K562 (cell line): ENCODE measurements at regions not wholly inside any gene's neighbourhood (a gene's known extent, or its start where the extent isn't known, plus 50 kb on each side); places are given as distances from the start of the nearest gene placed in this dataset.
A peak's percentile ranks its signal among the peaks of the same experiment; 100 is the strongest.

ENCODE experiments used
- ATAC-seq: fragments of 200-7000 bp; cut with Tn5 transposase; 3 replicates; pipeline ENCODE4 v1.9.1; 2020; ENCODE audit warnings: moderate library complexity
- BruUV-seq: library from RNA; stranded (reverse); fragments of 400-500 nt; replicated peaks from 2 replicates; lab custom pipeline; 2021; lab: Mats Ljungman, UMichigan
- CTCF ChIA-PET: fragments of 300-600 bp; formaldehyde crosslinking; extraction: SDS; loops from one replicate; lab custom pipeline; 2021; ENCODE audit warnings: low intra/inter-chr PET ratio; lab: Yijun Ruan, JAX
- POLR2A ChIA-PET: fragments of 300-600, 350-650 bp; sonication (Branson Sonifier 250); formaldehyde crosslinking; extraction: SDS; loops from one replicate; lab custom pipeline; 2021; ENCODE audit warnings: antibody characterized with exemption, inconsistent platforms; lab: Yijun Ruan, JAX
- DNase-seq, 4 experiments: peaks; one replicate each; pipeline versions ENCODE4 v3.0.0 to v3.0.0-alpha.2; 2011 to 2018; ENCODE audit warnings: low spot score in 3 of 4, mixed read lengths in 3 of 4; ENCODE audit errors: extremely low read depth in 1 of 4
- FAIRE-seq: peaks from 2 replicates; lab custom pipeline; 2011; peaks lifted over from hg19 to GRCh38; lab: Jason Lieb, UNC
- H2AFZ ChIP-seq: 2 replicates; pipeline ENCODE4 v1.6.0; 2011; ENCODE audit warnings: low read depth, low read length, control low read depth, inconsistent platforms
- H3K27ac ChIP-seq: fragments of 200-600 bp; 3 replicates; pipeline ENCODE4 v1.8.0; 2011; ENCODE audit warnings: low read depth, mild to moderate bottlenecking, control low read depth, inconsistent platforms, low read length, moderate library complexity, mixed read lengths; ENCODE audit errors: extremely low read depth
- H3K27me3 ChIP-seq, 2 experiments: fragments of 300-600 bp in 1 of 2; 2 replicates in 1 of 2; 3 replicates in 1 of 2; pipeline versions ENCODE4 v1.6.0 to v1.8.0; 2011; ENCODE audit warnings: inconsistent platforms in 2 of 2, low read length in 2 of 2, mild to moderate bottlenecking in 1 of 2, mixed read lengths in 1 of 2, moderate library complexity in 1 of 2; ENCODE audit not compliant: control insufficient read depth in 2 of 2, insufficient read depth in 2 of 2
- H3K36me3 ChIP-seq: fragments of 300-600 bp; 3 replicates; pipeline ENCODE4 v1.8.0; 2011; ENCODE audit warnings: mild to moderate bottlenecking, low read length, inconsistent platforms; ENCODE audit not compliant: control insufficient read depth, insufficient read depth
- H3K4me1 ChIP-seq, 2 experiments: fragments of 200-600 bp in 1 of 2; replicated peaks in 1 of 2; 2 replicates in 1 of 2; 3 replicates in 1 of 2; pipeline versions ENCODE4 v1.5.1 to v1.8.0; 2011; ENCODE audit warnings: inconsistent platforms in 2 of 2, low read length in 2 of 2, mild to moderate bottlenecking in 1 of 2, mixed read lengths in 1 of 2, moderate library complexity in 1 of 2; ENCODE audit not compliant: control insufficient read depth in 2 of 2, insufficient read depth in 2 of 2
- H3K4me2 ChIP-seq: 2 replicates; pipeline ENCODE4 v1.6.1; 2011; ENCODE audit warnings: low read length, control low read depth, inconsistent platforms, mixed read lengths; ENCODE audit not compliant: insufficient read depth
- H3K4me3 ChIP-seq: fragments of 200-600 bp; sonication (generic), shearing (Covaris generic); 2 replicates; pipeline ENCODE4 v1.5.1; 2016; ENCODE audit warnings: control low read depth, inconsistent platforms
- H3K79me2 ChIP-seq: fragments of 200-600 bp; 3 replicates; pipeline ENCODE4 v1.8.0; 2011; ENCODE audit warnings: low read length, inconsistent platforms; ENCODE audit not compliant: control insufficient read depth, insufficient read depth
- H3K9ac ChIP-seq, 2 experiments: 2 replicates each; pipeline versions ENCODE4 v1.6.0 to v1.6.1; 2011; ENCODE audit warnings: low read depth in 2 of 2, low read length in 2 of 2, control low read depth in 1 of 2, inconsistent platforms in 1 of 2, mild to moderate bottlenecking in 1 of 2, mixed read lengths in 1 of 2; ENCODE audit not compliant: insufficient read depth in 1 of 2
- H3K9me1 ChIP-seq: one replicate; pipeline ENCODE4 v1.6.0; 2011; ENCODE audit warnings: inconsistent platforms, mild to moderate bottlenecking, low read length, moderate library complexity; ENCODE audit not compliant: control insufficient read depth, insufficient read depth
- H3K9me3 ChIP-seq: replicated peaks from 2 replicates; pipeline ENCODE4 v1.5.1; 2011; ENCODE audit warnings: low read depth, low read length, inconsistent platforms; ENCODE audit not compliant: control insufficient read depth, insufficient read depth
- H4K20me1 ChIP-seq: replicated peaks from 2 replicates; pipeline ENCODE4 v1.6.1; 2011; ENCODE audit warnings: low read length, inconsistent platforms, mixed read lengths; ENCODE audit not compliant: control insufficient read depth, insufficient read depth
- ADNP ChIP-seq: fragments of 200-800 bp; sonication (Bioruptor generic); IDR thresholded peaks from 2 replicates; pipeline ENCODE4 v1.6.1; 2016; ENCODE audit warnings: missing genetic modification characterization, missing compliant biosample characterization
- ARHGAP35 ChIP-seq: fragments of 450-650 bp; IDR thresholded peaks from 2 replicates; pipeline ENCODE4 v1.6.1; 2018; ENCODE audit not compliant: partially characterized antibody
- ASH1L ChIP-seq: fragments of 450-650 bp; IDR thresholded peaks from 2 replicates; pipeline ENCODE4 v1.6.1; 2018; ENCODE audit warnings: borderline replicate concordance, mild to moderate bottlenecking, low read depth; ENCODE audit not compliant: partially characterized antibody
- ATF7 ChIP-seq: fragments of 450-650 bp; IDR thresholded peaks from 2 replicates; pipeline ENCODE4 v1.7.1; 2014; ENCODE audit warnings: mild to moderate bottlenecking, moderate library complexity
- EGR1 ChIP-seq: fragments of 450-650 bp; conservative IDR thresholded peaks from 2 replicates; pipeline ENCODE4 v1.6.1; 2017; ENCODE audit warnings: mild to moderate bottlenecking
- FOXA1 ChIP-seq: fragments of 450-650 bp; IDR thresholded peaks from 2 replicates; pipeline ENCODE4 v1.6.1; 2016; ENCODE audit warnings: mild to moderate bottlenecking, borderline replicate concordance
- MTA1 ChIP-seq: fragments of 450-650 bp; IDR thresholded peaks from 2 replicates; pipeline ENCODE4 v1.6.1; 2017; ENCODE audit warnings: borderline replicate concordance
- POLR2H ChIP-seq: IDR thresholded peaks from 2 replicates; pipeline ENCODE4 v1.6.1; 2016; ENCODE audit warnings: missing genetic modification characterization, low read depth, mild to moderate bottlenecking, control low read depth, missing compliant biosample characterization, moderate library complexity
- PTTG1 ChIP-seq: fragments of 450-650 bp; IDR thresholded peaks from 2 replicates; pipeline ENCODE4 v1.6.1; 2016; ENCODE audit warnings: low read depth, mild to moderate bottlenecking, missing genetic modification characterization, missing compliant biosample characterization
- SIN3B ChIP-seq: fragments of 450-650 bp; IDR thresholded peaks from 2 replicates; pipeline ENCODE4 v1.6.1; 2017; ENCODE audit warnings: low read depth, mild to moderate bottlenecking, moderate library complexity
- SMAD3 ChIP-seq: fragments of 450-650 bp; formaldehyde crosslinking; conservative IDR thresholded peaks from 2 replicates; pipeline ENCODE4 v1.4.0; 2020; ENCODE audit warnings: mild to moderate bottlenecking
- TAF1 ChIP-seq: IDR thresholded peaks from 2 replicates; pipeline ENCODE4 v1.6.1; 2011; ENCODE audit warnings: mild to moderate bottlenecking, low read length, moderate library complexity; ENCODE audit not compliant: insufficient read depth, control insufficient read depth, severe bottlenecking; ENCODE audit errors: extremely low read depth
- ZNF347 ChIP-seq: fragments of 450-650 bp; formaldehyde crosslinking; IDR thresholded peaks from 2 replicates; pipeline ENCODE4 v1.4.0; 2020; ENCODE audit warnings: low read depth, mild to moderate bottlenecking, moderate library complexity
- ZNF830 ChIP-seq: fragments of 250-450 bp; sonication (Bioruptor Pico); IDR thresholded peaks from 2 replicates; pipeline ENCODE4 v1.5.0; 2021; ENCODE audit warnings: mild to moderate bottlenecking
- whole genome bisulfite sequencing: fragments of 100-300 bp; shearing (Covaris generic); methylation state at CpG from one replicate; pipeline ENCODE4 v1.1.6; 2016; ENCODE audit warnings: low coverage, mixed read lengths; ENCODE audit not compliant: insufficient coverage; ENCODE audit errors: missing lambda C conversion rate; 5-methylcytosine and 5-hydroxymethylcytosine counted together
- in situ Hi-C: fragments of 300-500 bp; cut with MboI; formaldehyde crosslinking; loops from 4 replicates; pipeline ENCODE4 v1.15.0; 2018; ENCODE audit warnings: inconsistent platforms, mixed read lengths
- intact Hi-C: fragments of 100-400 bp; cut with micrococcal nuclease; formaldehyde crosslinking; loops from 2 replicates; pipeline ENCODE4 v1.14.2; 2022
- TF ChIP-seq, protein P1 (sequence below): fragments of 200-800 bp; sonication (Bioruptor generic); IDR thresholded peaks from 2 replicates; pipeline ENCODE4 v1.6.1; 2017; ENCODE audit warnings: missing genetic modification characterization, missing compliant biosample characterization

DNA sequence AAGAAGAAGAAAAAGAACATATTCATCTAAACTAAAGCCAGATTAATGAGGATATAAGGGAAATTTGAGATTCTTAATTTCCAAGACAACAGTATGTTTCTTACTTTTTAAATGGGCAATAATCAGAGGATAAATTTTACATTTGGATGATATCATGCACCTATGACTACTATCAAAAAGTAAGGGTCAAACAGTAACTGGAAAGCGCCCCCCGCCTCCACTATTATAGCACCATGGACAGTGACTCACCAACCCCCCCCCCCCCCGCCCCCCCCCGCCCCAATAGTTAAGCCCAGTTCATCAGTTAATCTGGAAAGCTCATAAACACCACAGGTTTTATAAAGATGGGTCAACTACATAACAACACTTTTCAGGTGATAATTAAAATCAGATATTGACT, 194.3 kb upstream of the DGKB start:
- H3K4me2 ChIP-seq: no peak overlapping the region
- H3K4me3 ChIP-seq: no peak overlapping the region
- no TSS peak for BruUV-seq
- no peaks in the 10 kb centered on the region for H3K9me1 ChIP-seq
- no peak overlapping the region for H3K27ac ChIP-seq
- WGBS: 0% methylated on average over 4 of the region's 4 CpGs
- no peaks in the 10 kb centered on the region; the same call in 1 of the 2 replicates for H3K9me3 ChIP-seq
- H4K20me1 ChIP-seq: no peaks in the 10 kb centered on the region
- TF ChIP-seq ATF7: no peak
- TF ChIP-seq SMAD3 (CRISPR knock-in tag): no peak
- no peak for TF ChIP-seq ARHGAP35
- no peak for TF ChIP-seq TAF1
- TF ChIP-seq EGR1: no peak
- no peak overlapping the region for H3K9ac ChIP-seq
- in situ Hi-C loops (no loop called here), intact Hi-C loops (no loop called here)
- H3K36me3 ChIP-seq: no peaks in the 10 kb centered on the region
- no peaks in the 10 kb centered on the region for H3K27me3 ChIP-seq
- FAIRE-seq (no peak), DNase-seq (peak in 2 of 4 experiments; percentile 5 to 7), ATAC-seq (no peak)
- no peak overlapping the region for H2AFZ ChIP-seq
- H3K79me2 ChIP-seq: no peaks in the 10 kb centered on the region
- ChIA-PET POLR2A (no interaction called here), CTCF (no interaction called here)
- no peaks in the 10 kb centered on the region for H3K4me1 ChIP-seq

DNA sequence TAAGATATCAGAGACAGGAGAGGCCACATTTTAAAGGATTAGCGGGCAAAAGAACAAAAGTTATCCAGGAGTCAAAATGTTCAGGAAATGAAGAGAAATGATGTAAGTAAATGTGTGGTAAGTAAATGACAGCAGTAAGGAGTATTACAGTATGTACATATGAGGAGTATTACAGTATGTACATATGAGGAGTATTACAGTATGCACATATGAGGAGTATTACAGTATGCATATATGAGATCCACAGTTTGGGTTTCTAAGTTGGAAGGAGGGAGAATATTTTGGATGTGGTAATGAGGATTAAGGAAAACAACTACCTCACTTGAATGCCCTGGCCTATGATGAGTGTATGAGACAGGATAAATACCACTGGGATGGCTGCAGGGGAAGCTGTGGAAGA, 192.4 kb upstream of the DGKB start:
- H3K27me3 ChIP-seq: no peaks in the 10 kb centered on the region
- ChIA-PET CTCF (no interaction called here), POLR2A (no interaction called here)
- WGBS: 0% methylated on average over 1 of the region's 1 CpG
- H3K4me2 ChIP-seq: no peak overlapping the region
- intact Hi-C loops (no loop called here), in situ Hi-C loops (no loop called here)
- TF ChIP-seq ZNF347 (CRISPR knock-in tag) (no peak), MTA1 (no peak), FOXA1 (no peak), ASH1L (no peak), ADNP (no peak), POLR2H (no peak), PTTG1 (tag) (no peak), SIN3B (no peak), ZNF830 (CRISPR knock-in tag) (no peak)
- TF ChIP-seq, protein P1, sequence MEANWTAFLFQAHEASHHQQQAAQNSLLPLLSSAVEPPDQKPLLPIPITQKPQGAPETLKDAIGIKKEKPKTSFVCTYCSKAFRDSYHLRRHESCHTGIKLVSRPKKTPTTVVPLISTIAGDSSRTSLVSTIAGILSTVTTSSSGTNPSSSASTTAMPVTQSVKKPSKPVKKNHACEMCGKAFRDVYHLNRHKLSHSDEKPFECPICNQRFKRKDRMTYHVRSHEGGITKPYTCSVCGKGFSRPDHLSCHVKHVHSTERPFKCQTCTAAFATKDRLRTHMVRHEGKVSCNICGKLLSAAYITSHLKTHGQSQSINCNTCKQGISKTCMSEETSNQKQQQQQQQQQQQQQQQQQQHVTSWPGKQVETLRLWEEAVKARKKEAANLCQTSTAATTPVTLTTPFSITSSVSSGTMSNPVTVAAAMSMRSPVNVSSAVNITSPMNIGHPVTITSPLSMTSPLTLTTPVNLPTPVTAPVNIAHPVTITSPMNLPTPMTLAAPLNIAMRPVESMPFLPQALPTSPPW (CRISPR knock-in tag): no peak
- no peaks in the 10 kb centered on the region for H3K36me3 ChIP-seq
- BruUV-seq: no TSS peak
- no peak for DNase-seq
- H4K20me1 ChIP-seq: no peaks in the 10 kb centered on the region
- no peak for ATAC-seq
- no peaks in the 10 kb centered on the region; the same call in 1 of the 2 replicates for H3K9me3 ChIP-seq
- H3K4me3 ChIP-seq: no peak overlapping the region
- no peak overlapping the region for H3K27ac ChIP-seq
- H3K9me1 ChIP-seq: no peaks in the 10 kb centered on the region
- FAIRE-seq: no peak
- H3K4me1 ChIP-seq: no peaks in the 10 kb centered on the region
- no peak overlapping the region for H2AFZ ChIP-seq
- no peak overlapping the region for H3K9ac ChIP-seq
- no peaks in the 10 kb centered on the region for H3K79me2 ChIP-seq
